ENCODE measurements at regions not wholly inside any gene's neighbourhood (a gene's known extent, or its start where the extent isn't known, plus 50 kb on each side); places are given as distances from the start of the nearest gene placed in this dataset.

- peak; percentile 7 for DNase-seq
These were observed 213.2 kb upstream of the MANEA start for GRCh38 chr6:95364016-95364604.

DNA sequence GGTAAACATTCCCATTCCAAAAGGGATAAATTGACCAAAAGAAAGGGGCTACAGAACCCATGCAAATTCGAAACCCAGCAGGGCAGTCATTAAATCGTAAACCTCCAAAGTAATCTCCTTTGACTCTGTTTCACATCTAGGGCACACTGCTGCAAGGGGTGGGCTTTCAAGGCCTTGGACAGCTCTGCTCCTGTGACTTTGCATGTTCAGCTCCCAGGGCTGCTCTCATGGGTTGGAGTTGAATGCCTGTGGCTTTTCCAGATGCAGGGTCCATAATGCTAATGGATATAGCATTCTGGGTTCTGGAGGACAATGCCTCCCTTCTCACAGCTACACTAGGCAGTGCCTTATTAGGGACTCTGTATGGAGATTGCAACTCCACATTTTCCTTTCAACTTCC lies 211.9 kb upstream of the MANEA start:
- no peak for DNase-seq

DNA sequence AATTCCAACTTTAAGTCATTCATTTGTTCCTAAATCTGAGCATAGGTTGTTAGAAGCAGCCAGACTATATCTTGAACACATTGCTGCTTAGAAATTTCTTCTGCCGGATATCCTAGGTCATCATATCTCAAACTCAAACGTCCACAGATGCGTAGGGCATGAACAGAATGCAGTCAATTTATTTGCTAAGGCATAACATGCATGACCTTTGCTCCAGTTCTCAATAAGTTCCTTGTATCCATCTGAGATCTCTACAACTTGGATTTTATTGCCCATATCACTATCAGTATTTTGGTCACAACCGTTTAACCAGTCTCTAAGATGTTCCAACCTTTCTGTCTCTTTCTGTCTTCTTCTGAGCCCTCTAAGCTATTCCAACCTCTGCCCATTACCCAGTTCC lies 210.9 kb upstream of the MANEA start:
- no peak for DNase-seq

DNA sequence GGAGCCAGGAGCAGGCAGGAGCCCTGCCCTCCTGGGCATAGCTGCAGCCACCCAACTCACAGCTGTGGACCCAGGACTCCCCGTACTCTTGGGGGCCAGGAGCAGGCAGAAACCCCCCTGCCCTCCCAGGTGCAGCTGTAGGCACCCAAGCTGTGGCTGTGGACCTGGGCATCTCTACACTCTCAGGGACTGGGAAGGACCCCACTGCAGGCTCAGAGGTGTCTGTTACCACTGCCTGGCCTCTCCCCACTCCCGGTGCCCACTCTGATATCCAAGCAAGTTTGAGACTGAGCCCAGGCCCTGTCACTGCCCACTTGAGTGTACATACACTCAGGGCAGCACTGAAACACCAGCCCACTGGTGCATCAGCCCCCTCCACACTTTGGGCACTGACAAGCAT lies 193.5 kb upstream of the MANEA start:
- DNase-seq, result no peak

DNA sequence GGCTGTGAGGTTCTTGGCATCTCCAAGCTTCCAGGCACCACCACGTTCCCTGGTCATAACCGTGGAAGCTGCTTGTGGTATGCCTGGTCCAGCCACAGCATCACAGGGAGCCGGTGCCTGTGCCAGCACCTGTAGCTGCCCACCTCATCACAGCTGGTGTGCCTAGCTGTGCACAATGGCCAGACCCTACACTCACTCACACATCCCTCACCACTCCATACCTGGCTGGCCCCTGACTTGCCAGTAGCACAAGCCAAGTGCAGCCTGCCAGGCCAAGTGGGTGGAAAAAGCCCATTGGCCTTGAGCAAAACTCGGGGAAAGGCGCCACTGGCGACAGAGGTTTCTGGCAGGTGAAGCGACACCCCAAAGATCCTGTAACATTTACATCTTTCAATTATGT lies 192.3 kb upstream of the MANEA start:
- DNase-seq, result no peak

GRCh38 chr6:95387845-95388244 lies 189.5 kb upstream of the MANEA start:
- DNase-seq, result no peak

- DNase-seq, result no peak
These were observed 172.6 kb upstream of the MANEA start for GRCh38 chr6:95404777-95405176.

- DNase-seq, result no peak
These were observed 169.2 kb upstream of the MANEA start for GRCh38 chr6:95408111-95408510.

DNA sequence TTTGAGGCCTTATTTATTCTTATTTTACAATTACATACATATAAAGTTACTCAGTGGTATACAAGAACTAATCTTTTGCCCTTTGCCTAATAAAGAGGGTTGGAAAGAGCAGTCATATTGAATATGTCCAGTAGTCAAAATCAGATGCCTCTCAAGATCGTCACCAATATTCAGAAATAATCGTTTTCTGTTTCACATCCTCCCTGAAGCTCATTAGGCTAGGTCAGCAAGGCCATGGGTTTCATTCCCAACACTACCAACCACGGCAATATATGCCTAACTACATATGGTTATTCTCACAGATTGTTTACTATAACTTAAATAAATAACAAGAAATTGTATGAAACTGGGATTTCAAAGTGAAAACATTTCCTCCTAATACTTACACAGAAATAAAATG lies 167.2 kb upstream of the MANEA start:
- DNase-seq, result no peak

GRCh38 chr6:95413789-95414188 lies 163.5 kb upstream of the MANEA start:
- no peak for DNase-seq

DNA sequence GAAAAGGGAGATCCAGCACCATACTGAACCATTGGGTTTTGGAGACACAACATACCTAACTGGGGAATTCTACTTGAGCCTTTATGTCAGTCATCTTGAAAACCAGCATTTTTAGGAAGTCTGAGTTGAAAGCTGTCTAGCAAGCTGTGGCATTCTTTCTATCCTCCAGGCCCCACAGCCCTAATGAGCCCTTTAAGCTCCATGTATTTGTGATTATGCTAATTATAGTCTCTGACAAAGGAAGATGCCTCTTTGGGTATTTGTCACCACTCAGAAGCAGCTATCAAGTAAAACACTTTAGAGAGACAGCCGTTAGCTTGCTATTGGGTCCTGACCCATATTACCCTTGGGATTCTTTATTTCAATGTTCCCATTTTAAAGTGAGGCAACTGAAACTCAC lies 159.5 kb upstream of the MANEA start:
- DNase-seq, result no peak

GRCh38 chr6:95420792-95421191 lies 156.5 kb upstream of the MANEA start:
- no peak for DNase-seq

DNA sequence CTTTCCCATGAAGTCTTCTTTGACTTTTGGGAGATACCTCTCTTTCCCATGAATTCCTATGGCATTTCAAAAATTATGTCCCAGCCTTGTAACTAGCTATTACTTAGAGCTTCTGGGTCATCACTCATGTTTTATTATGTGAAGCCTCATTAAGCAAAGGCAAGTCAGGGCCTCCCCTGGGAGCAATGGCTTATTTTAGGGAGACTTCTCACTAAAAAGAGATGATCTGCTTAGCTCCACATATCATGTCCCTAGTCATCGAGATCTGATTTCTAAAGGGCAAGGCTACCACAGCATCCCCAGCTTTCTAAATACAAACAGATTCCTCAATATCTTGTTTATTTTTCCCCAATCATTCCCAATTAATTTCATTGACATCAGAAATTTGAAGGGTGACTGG lies 154.0 kb upstream of the MANEA start:
- DNase-seq, result no peak

DNA sequence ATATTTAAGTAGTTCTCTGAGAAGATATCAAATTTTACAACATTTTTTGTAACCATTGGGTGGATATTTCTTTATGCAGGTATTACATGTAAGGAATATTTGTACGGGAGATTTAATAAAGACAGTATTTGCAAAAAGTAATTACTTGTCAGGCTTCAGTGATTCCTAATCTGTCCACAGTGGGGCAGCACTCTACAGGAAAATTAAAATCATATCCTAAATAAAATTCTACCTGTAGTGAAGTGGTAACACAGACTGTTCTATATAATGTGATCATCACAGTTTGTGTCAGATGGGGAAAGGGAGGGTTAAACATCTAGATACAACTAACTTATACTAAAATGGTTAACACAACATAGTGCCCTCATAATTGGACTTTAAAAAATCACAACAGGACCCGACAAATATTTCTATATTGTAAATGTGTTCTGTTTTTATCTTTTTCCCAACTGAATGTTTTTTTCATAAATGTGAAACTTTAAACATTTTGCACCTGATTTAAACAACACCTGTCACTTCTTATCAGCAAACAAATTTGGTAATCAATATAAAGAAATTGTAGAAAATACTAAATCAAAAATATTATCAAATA lies 145.6 kb upstream of the MANEA start:
- DNase-seq, result peak; percentile 51

GRCh38 chr6:95439741-95440140 lies 137.6 kb upstream of the MANEA start:
- no peak for DNase-seq

DNA sequence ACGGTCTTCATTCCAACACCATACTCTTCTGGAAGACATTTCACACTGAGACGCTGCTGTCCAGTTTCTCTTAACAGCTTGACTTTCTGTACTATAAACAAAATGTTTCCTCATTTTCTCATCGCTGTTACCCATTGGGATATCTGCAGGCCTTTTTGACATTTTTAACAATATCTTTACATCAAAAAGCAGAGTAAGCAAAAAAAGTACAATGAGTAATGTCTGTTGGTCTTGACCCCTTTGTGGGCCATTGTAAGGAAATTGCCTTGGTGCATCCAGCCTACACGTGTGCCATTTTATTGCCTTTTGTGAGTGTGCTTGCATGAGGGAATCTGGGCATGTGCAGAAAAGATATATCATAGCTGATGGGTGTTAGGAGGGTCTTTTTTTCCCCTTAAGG lies 129.1 kb upstream of the MANEA start:
- DNase-seq, result no peak

DNA sequence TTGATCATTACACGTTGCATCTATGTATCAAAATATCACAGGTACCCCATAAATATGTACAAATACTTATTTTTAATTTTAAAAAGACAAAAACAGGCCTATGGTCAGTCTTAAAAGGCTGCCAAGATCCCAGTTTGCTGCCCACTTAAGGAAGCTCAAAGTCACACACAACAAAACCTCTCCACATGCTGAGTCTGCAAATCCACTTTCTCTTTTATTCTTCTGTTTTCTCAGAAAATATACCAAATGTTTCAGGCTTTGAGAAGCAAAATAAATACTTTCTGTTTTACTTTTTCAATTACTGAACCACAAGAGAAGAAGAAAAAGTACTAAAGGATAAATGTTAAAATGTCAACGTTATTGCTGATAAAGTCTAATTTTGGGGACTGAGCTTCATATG lies 107.8 kb upstream of the MANEA start:
- no peak for DNase-seq

DNA sequence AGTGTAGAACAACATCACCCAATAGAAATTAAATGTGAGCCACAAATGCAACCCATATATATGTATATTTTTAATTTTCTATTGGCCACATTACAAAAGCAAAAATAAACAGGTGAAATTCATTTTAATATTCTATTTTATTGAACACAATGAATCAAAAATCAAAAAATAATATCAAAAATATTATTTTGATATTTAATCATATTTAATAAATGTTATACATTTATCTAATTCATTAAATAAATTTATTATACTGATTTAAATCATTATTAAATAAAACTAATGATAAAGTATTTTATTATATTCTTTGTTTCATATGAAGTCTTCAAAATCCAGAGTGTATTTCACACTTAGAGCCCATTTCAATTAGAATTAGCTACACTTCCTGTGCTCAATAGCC lies 98.4 kb upstream of the MANEA start:
- DNase-seq, result no peak

- DNase-seq, result no peak
These were observed 89.5 kb upstream of the MANEA start for GRCh38 chr6:95487817-95488216.

GRCh38 chr6:95489185-95489863 lies 88.0 kb upstream of the MANEA start:
- peak; percentile 19 for DNase-seq

DNA sequence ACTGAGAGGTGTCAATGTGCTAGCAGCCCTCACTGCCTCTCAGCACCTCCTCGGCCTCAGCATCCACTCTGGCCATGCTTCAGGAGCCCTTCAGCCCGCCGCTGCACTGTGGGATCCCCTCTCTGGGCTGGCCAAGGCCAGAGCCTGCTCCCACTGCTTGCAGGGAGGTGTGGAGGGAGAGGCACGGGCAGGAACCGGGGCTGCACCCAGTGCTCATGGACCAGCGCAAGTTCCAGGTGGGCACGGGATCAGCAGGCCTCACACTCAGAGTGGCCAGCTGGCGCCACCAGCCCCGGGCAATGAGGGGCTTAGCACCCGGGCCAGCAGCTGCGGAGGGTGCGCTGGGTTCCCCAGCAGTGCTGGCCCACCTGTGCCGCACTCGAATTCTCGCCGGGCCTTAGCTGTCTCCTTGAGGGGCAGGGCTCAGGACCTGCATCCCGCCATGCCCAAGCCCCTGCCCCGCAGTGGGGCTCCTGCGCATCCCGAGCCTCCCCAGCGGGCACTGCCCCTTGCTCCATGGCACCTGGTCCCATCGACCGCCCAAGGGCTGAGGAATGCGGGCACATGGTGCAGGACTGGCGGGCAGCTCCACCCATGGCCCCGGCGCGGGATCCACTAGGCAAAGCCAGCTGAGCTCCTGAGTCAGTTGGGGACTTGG lies 80.4 kb upstream of the MANEA start:
- no peak for DNase-seq

DNA sequence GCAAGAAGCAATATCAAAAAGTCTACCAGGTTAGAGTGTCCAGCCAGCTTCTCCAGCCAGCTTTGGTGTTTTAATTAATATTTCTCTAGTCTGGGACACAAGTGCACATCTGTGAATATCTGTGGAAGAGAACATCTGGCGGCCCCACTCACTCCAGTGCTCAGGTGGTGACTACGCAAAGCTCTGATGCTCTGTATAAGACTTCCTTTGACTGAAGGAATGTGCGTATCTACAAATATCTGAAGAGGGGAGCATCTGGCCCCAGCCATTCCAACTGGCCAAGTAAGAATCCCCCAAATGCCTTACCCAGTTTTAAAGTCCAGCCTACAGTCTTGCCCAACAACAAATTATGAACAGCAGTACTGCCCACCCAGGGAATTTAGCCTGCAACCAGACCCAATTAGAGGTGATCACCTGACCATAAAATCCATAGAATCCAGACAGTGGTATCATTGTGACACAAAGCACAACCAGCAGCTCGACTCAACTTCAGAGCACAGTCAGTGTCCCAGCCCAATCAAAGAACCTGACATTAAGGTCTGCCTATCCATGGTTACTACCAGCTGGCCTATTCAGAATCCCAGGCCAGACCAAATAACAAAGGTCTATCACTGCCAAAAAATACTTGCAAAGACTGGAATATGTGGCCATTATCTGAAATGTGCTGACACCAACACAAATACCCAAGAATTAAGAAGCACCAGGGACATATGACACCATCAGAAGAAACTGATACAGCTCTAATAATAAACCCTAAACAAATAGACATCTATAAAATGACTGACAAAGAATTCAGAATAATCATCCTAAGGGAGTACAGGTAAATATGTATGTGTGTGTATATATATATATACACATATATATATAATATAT lies 76.1 kb upstream of the MANEA start:
- no peak for DNase-seq

- no peak for DNase-seq
These were observed 73.8 kb upstream of the MANEA start for GRCh38 chr6:95503568-95503967.

Data from CD4-positive, alpha-beta T cell treated with Interleukin-10 for 1 hour (primary cell).